GM23248 (cell line): ENCODE measurements at regions not wholly inside any gene's neighbourhood (a gene's known extent, or its start where the extent isn't known, plus 50 kb on each side); places are given as distances from the start of the nearest gene placed in this dataset.

Experiments used
- DNase-seq: peaks from one replicate; pipeline ENCODE4 v3.0.0-alpha.2; 2015
- H2AFZ ChIP-seq: fragments of 200-600 bp; sonication (generic); 2 replicates; pipeline ENCODE4 v1.6.1; 2016; ENCODE audit warnings: antibody characterized with exemption
- H3F3A ChIP-seq: fragments of 200-600 bp; sonication (generic); 2 replicates; pipeline ENCODE4 v1.6.1; 2016; ENCODE audit warnings: mild to moderate bottlenecking, antibody characterized with exemption, mixed run types; ENCODE audit not compliant: insufficient read depth
- H3K27ac ChIP-seq: fragments of 200-600 bp; sonication (generic); 2 replicates; pipeline ENCODE4 v1.5.1; 2016; ENCODE audit warnings: mild to moderate bottlenecking
- H3K27me3 ChIP-seq: fragments of 200-600 bp; sonication (generic); replicated peaks from 2 replicates; pipeline ENCODE4 v1.6.1; 2016; ENCODE audit warnings: mild to moderate bottlenecking; ENCODE audit not compliant: insufficient read depth
- H3K36me3 ChIP-seq: fragments of 200-600 bp; sonication (generic); 2 replicates; pipeline ENCODE4 v1.6.1; 2016; ENCODE audit warnings: low read depth, mild to moderate bottlenecking
- H3K4me1 ChIP-seq: fragments of 200-600 bp; sonication (generic); 2 replicates; pipeline ENCODE4 v1.6.1; 2016; ENCODE audit warnings: mild to moderate bottlenecking; ENCODE audit not compliant: insufficient read depth
- H3K4me2 ChIP-seq: fragments of 200-600 bp; sonication (generic); one replicate; pipeline ENCODE4 v1.6.1; 2016; ENCODE audit warnings: mild to moderate bottlenecking; ENCODE audit not compliant: unreplicated experiment
- H3K4me3 ChIP-seq: fragments of 200-600 bp; sonication (generic); 2 replicates; pipeline ENCODE4 v1.5.1; 2016; ENCODE audit warnings: mild to moderate bottlenecking
- H3K79me2 ChIP-seq: fragments of 200-600 bp; sonication (generic); 2 replicates; pipeline ENCODE4 v1.6.1; 2016; ENCODE audit warnings: mild to moderate bottlenecking; ENCODE audit not compliant: insufficient read depth
- H3K9ac ChIP-seq: fragments of 200-600 bp; sonication (generic); 2 replicates; pipeline ENCODE4 v1.6.1; 2016; ENCODE audit warnings: mild to moderate bottlenecking
- H3K9me2 ChIP-seq: fragments of 200-600 bp; sonication (generic); 2 replicates; pipeline ENCODE4 v1.6.1; 2016; ENCODE audit warnings: mixed run types, mild to moderate bottlenecking, moderate library complexity; ENCODE audit not compliant: insufficient read depth
- H3K9me3 ChIP-seq: fragments of 200-600 bp; sonication (generic); one replicate; pipeline ENCODE4 v1.6.1; 2017; ENCODE audit warnings: low read depth
- H4K20me1 ChIP-seq: fragments of 200-600 bp; sonication (generic); 2 replicates; pipeline ENCODE4 v1.6.0; 2016; ENCODE audit not compliant: insufficient read depth
- EZH2 ChIP-seq: fragments of 200-600 bp; sonication (generic); IDR thresholded peaks from 2 replicates; pipeline ENCODE4 v1.6.1; 2018; ENCODE audit warnings: antibody characterized with exemption, mild to moderate bottlenecking; ENCODE audit not compliant: insufficient read depth, poor library complexity, severe bottlenecking
- EZH2phosphoT487 ChIP-seq: fragments of 200-600 bp; sonication (generic); IDR thresholded peaks from 2 replicates; pipeline ENCODE4 v1.6.1; 2018; ENCODE audit warnings: antibody characterized with exemption, moderate library complexity, mild to moderate bottlenecking, low read depth; ENCODE audit not compliant: insufficient read depth
- WGBS, 2 experiments: methylation state at CpG; one replicate each; pipeline ENCODE4 v1.1.6; 2015 to 2017; ENCODE audit warnings: low lambda C conversion rate in 2 of 2, low coverage in 1 of 2; ENCODE audit errors: missing lambda C conversion rate in 2 of 2; 5-methylcytosine and 5-hydroxymethylcytosine counted together
- in situ Hi-C: fragments of 300-500 bp; cut with MboI; formaldehyde crosslinking; loops from 2 replicates; pipeline ENCODE4 v1.15.0; 2020

DNA sequence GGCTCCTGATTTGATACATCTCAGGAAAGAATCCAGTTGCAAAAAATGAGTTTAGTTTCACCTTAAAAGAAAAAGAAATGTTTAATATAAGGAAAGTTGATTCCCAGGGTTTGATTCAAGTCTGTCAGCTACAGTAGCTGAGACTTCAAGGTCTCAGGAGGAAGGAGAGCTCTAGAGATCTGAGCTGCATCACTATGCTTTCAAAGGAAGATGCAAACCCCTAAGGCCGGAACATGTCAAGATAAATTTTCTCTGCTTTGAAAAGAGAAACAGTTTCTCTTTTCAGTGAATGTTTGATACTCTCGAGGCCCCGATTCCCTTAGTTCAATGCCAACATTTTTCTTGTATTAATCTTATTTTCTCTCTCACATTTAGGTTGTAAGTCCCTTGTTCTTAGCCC is 128.6 kb downstream of the RGPD3 start:
- no peak overlapping the region for H3K27ac ChIP-seq
- no peak for TF ChIP-seq EZH2phosphoT487
- no peak for TF ChIP-seq EZH2

GRCh38 chr2:106339132-106339531 is 129.1 kb downstream of the RGPD3 start:
- Histone ChIP-seq H4K20me1 (no peaks in the 10 kb centered on the region), H3K79me2 (no peaks in the 10 kb centered on the region), H3K4me3 (no peak overlapping the region), H3K27me3 (0 out of 2 replicates have a peak, but pooled peaks cover 10% of the 10 kb centered on the region), H3K9me3 (no peaks in the 10 kb centered on the region), H3K4me1 (no peaks in the 10 kb centered on the region), H3K27ac (no peak overlapping the region), H3K9ac (no peak overlapping the region), H3K4me2 (no peak overlapping the region), H3K36me3 (no peaks in the 10 kb centered on the region), H2AFZ (no peak overlapping the region), H3F3A (no peaks in the 10 kb centered on the region), H3K9me2 (no peaks in the 10 kb centered on the region)
- TF ChIP-seq EZH2phosphoT487 (no peak), EZH2 (no peak)
- in situ Hi-C loops, result no loop called here
- WGBS, 2 experiments, result 9 to 13% methylated on average over 5 of the region's 5 CpGs
- no peak for DNase-seq

More for the DNA sequence above, 128.6 kb downstream of the RGPD3 start:
- H3F3A ChIP-seq, result no peaks in the 10 kb centered on the region
- 0 out of 2 replicates have a peak, but pooled peaks cover 10% of the 10 kb centered on the region for H3K27me3 ChIP-seq
- DNase-seq, result no peak
- H3K9ac ChIP-seq, result no peak overlapping the region
- H3K36me3 ChIP-seq, result no peaks in the 10 kb centered on the region
- no peak overlapping the region for H3K4me2 ChIP-seq
- H3K4me3 ChIP-seq, result no peak overlapping the region
- H3K4me1 ChIP-seq, result no peaks in the 10 kb centered on the region
- no peaks in the 10 kb centered on the region for H3K9me3 ChIP-seq
- no peaks in the 10 kb centered on the region for H3K79me2 ChIP-seq
- H2AFZ ChIP-seq, result no peak overlapping the region
- no peaks in the 10 kb centered on the region for H3K9me2 ChIP-seq
- in situ Hi-C loops, result no loop called here
- 35 to 38% methylated on average over 3 of the region's 3 CpGs for WGBS, 2 experiments
- H4K20me1 ChIP-seq, result no peaks in the 10 kb centered on the region

DNA sequence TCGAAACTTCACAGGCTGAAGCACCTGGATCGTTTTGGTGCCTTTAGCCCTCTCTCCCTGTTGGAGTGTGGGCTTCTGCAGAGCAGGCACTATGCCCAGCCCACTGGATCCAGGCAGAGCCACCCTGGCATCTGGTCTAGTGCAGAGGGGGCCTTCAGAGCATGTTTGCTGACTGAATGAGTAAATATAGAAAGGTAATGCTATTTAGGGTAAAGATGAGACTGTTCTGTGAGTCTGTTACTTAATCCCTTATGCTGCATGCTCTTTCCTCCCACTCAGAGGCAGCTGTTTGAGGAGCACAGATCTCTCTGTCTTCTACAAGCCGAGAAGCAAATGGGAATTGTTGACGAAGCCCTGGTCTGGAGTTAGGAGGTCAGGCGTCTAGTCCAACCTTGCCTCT is 130.2 kb downstream of the RGPD3 start:
- Histone ChIP-seq H3K9me2 (no peaks in the 10 kb centered on the region), H3K9me3 (no peaks in the 10 kb centered on the region), H3K4me3 (no peak overlapping the region), H3K9ac (no peak overlapping the region), H3K4me2 (no peak overlapping the region), H3K36me3 (no peaks in the 10 kb centered on the region), H2AFZ (no peak overlapping the region), H3K27me3 (0 out of 2 replicates have a peak, but pooled peaks cover 10% of the 10 kb centered on the region), H3K4me1 (no peaks in the 10 kb centered on the region), H3F3A (no peaks in the 10 kb centered on the region), H3K27ac (no peak overlapping the region), H4K20me1 (no peaks in the 10 kb centered on the region), H3K79me2 (no peaks in the 10 kb centered on the region)
- TF ChIP-seq EZH2, result no peak
- TF ChIP-seq EZH2phosphoT487, result no peak
- 34 to 58% methylated on average over 5 of the region's 5 CpGs for WGBS, 2 experiments
- in situ Hi-C loops, result no loop called here
- DNase-seq, result no peak

DNA sequence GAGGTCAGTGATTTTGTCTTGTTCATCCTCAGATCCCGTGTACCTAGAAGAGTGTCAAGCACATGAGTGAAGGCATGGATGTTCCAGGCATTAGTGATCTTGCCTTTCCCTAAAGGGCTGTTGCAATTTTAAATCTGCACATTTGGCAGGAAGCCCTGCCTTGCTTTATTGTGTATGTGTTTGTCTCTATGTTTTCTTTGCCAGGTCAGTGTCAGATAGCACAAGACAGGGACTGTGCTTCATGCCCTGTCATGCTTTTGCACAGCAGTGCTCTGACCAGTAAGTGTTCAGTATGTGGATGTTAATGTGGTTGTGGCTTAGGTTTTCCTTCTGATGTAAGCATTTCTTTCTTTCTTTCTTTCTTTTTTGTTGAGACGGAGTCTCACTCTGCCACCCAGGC is 131.5 kb downstream of the RGPD3 start:
- Histone ChIP-seq H4K20me1 (no peaks in the 10 kb centered on the region), H3K79me2 (no peaks in the 10 kb centered on the region), H3K4me3 (no peak overlapping the region), H3F3A (no peaks in the 10 kb centered on the region), H3K36me3 (no peaks in the 10 kb centered on the region), H3K4me2 (no peak overlapping the region), H3K4me1 (no peaks in the 10 kb centered on the region), H2AFZ (no peak overlapping the region), H3K27ac (no peak overlapping the region), H3K9me3 (no peaks in the 10 kb centered on the region), H3K27me3 (0 out of 2 replicates have a peak, but pooled peaks cover 10% of the 10 kb centered on the region), H3K9ac (no peak overlapping the region), H3K9me2 (no peaks in the 10 kb centered on the region)
- DNase-seq, result no peak
- 20 to 30% methylated on average over 2 of the region's 2 CpGs for WGBS, 2 experiments
- no peak for TF ChIP-seq EZH2
- TF ChIP-seq EZH2phosphoT487, result no peak
- in situ Hi-C loops, result no loop called here

- Histone ChIP-seq H3K4me1 (no peaks in the 10 kb centered on the region), H3K27me3 (0 out of 2 replicates have a peak, but pooled peaks cover 10% of the 10 kb centered on the region), H3F3A (no peaks in the 10 kb centered on the region), H3K9me2 (no peaks in the 10 kb centered on the region), H3K9ac (no peak overlapping the region), H4K20me1 (no peaks in the 10 kb centered on the region), H3K4me2 (no peak overlapping the region), H3K4me3 (no peak overlapping the region), H2AFZ (no peak overlapping the region), H3K9me3 (no peaks in the 10 kb centered on the region), H3K27ac (no peak overlapping the region), H3K79me2 (no peaks in the 10 kb centered on the region), H3K36me3 (no peaks in the 10 kb centered on the region)
- no peak for DNase-seq
- TF ChIP-seq EZH2 (no peak), EZH2phosphoT487 (no peak)
- WGBS, 2 experiments, result 51 to 61% methylated on average over 4 of the region's 4 CpGs
- in situ Hi-C loops, result no loop called here
Measured at GRCh38 chr2:106336108-106336507, 132.1 kb downstream of the RGPD3 start.
